OCI-LY7 (cell line): ENCODE measurements at regions not wholly inside any gene's neighbourhood (a gene's known extent, or its start where the extent isn't known, plus 50 kb on each side); places are given as distances from the start of the nearest gene placed in this dataset.

Experiments
- CTCF ChIP-seq: fragments of 200-600 bp; sonication (generic); conservative IDR thresholded peaks from 2 replicates; pipeline ENCODE4 v1.5.1; 2014; ENCODE audit warnings: mild to moderate bottlenecking, antibody characterized with exemption, low read length, moderate library complexity, mixed read lengths
- EZH2phosphoT487 ChIP-seq: fragments of 200-600 bp; sonication (generic); IDR thresholded peaks from 2 replicates; pipeline ENCODE4 v1.6.1; 2018; ENCODE audit warnings: low read depth, borderline replicate concordance, mild to moderate bottlenecking, mixed run types, antibody characterized with exemption, low read length, moderate library complexity, mixed read lengths

- no peak for TF ChIP-seq CTCF
- TF ChIP-seq EZH2phosphoT487 = no peak
These were observed 342.6 kb upstream of the B3GAT1 start for GRCh38 chr11:134754521-134755198.
